Endothelial cell of umbilical vein (primary cell): ENCODE measurements at regions not wholly inside any gene's neighbourhood (a gene's known extent, or its start where the extent isn't known, plus 50 kb on each side); places are given as distances from the start of the nearest gene placed in this dataset.

Experiments
- POLR2AphosphoS5 ChIP-seq: IDR thresholded peaks from 2 replicates; pipeline ENCODE4 v1.6.1; 2012; ENCODE audit warnings: low read depth, mild to moderate bottlenecking, control low read depth, low read length, moderate library complexity; ENCODE audit not compliant: insufficient read depth
- TF ChIP-seq, protein P1 (sequence below): IDR thresholded peaks from 2 replicates; pipeline ENCODE4 v1.6.1; 2011; ENCODE audit not compliant: insufficient read depth, insufficient read length
- TF ChIP-seq, protein P2 (sequence below), 2 donors: IDR thresholded peaks; 1 replicate in 1 of 2; 2 replicates in 1 of 2; pipeline ENCODE4 v1.5.1; 2011; ENCODE audit warnings: low read length in 2 of 2, mild to moderate bottlenecking in 2 of 2, moderate library complexity in 2 of 2, control low read depth in 1 of 2, inconsistent platforms in 1 of 2, low read depth in 1 of 2; ENCODE audit not compliant: insufficient read depth in 1 of 2; ENCODE audit errors: extremely low read depth in 1 of 2

DNA sequence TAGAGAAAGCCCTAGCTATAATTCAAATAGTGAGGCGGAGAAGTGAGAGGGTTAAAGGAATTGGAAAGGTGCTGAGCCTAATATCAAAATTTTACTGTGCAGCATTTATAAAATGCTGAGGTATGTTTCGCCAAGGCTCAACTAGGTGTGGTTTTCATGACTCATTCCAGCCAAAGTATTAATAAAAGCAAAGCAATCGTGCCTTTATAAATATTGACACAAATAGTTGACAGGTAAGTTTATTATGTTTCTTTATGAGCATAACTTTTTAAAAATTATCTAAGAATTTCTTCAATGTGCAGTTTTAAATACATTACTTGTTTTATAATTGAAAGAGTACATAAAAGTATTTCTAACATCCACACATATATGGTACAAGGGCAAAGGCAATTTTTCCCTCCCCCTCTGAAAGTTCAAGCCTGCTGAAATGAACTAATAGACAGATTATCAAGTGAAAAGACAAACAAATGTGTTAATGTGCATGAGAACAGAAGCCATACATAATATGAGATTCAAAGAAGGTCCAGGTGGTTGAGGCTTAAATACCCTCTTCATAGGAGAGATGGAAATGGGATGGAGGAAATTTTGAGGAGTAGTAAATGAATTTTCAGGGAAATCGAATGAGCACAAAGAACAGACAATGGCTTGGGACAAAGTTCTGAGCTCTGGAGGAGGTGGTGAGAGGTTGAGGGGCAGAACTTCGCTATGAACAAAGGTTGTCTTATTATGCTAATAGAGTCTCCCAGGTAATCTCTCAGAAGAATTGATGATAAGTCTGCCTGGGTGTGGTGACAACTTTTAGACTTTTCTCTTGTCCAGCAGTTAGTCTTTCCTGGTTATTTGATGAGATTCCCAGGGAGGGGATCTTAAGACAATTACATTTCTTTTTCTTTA is 326.5 kb downstream of the BUD13 start:
- TF ChIP-seq, protein P1, sequence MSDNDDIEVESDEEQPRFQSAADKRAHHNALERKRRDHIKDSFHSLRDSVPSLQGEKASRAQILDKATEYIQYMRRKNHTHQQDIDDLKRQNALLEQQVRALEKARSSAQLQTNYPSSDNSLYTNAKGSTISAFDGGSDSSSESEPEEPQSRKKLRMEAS: no peak
- no peak for TF ChIP-seq POLR2AphosphoS5
- TF ChIP-seq, protein P2, sequence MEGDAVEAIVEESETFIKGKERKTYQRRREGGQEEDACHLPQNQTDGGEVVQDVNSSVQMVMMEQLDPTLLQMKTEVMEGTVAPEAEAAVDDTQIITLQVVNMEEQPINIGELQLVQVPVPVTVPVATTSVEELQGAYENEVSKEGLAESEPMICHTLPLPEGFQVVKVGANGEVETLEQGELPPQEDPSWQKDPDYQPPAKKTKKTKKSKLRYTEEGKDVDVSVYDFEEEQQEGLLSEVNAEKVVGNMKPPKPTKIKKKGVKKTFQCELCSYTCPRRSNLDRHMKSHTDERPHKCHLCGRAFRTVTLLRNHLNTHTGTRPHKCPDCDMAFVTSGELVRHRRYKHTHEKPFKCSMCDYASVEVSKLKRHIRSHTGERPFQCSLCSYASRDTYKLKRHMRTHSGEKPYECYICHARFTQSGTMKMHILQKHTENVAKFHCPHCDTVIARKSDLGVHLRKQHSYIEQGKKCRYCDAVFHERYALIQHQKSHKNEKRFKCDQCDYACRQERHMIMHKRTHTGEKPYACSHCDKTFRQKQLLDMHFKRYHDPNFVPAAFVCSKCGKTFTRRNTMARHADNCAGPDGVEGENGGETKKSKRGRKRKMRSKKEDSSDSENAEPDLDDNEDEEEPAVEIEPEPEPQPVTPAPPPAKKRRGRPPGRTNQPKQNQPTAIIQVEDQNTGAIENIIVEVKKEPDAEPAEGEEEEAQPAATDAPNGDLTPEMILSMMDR (IDR thresholded peaks at IDR 0.05; ENCODE audit: extremely low read depth in 1 of 2, insufficient read depth in 1 of 2, low read depth in 1 of 2, low read length in 2 of 2): no peak
